Caco-2 (cell line): ENCODE measurements at regions not wholly inside any gene's neighbourhood (a gene's known extent, or its start where the extent isn't known, plus 50 kb on each side); places are given as distances from the start of the nearest gene placed in this dataset.

Source experiments
- BruUV-seq: library from RNA; stranded (reverse); fragments of 400-500 nt; replicated peaks from 2 replicates; lab custom pipeline; 2021; lab: Mats Ljungman, UMichigan
- CTCF ChIA-PET: fragments of 300-600 bp; sonication (Branson Sonifier 250); formaldehyde crosslinking; loops from one replicate; lab custom pipeline; 2022; ENCODE audit warnings: antibody characterized with exemption; lab: Charles Lee
- POLR2A ChIA-PET: fragments of 300-600 bp; sonication (Branson Sonifier 250); formaldehyde crosslinking; loops from one replicate; lab custom pipeline; 2022; ENCODE audit warnings: antibody characterized with exemption; lab: Charles Lee
- DNase-seq, 2 experiments: peaks; one replicate each; pipeline versions ENCODE4 v3.0.0 to v3.0.0-alpha.2; 2020 to 2022
- H3K27me3 ChIP-seq: replicated peaks from 2 replicates; pipeline ENCODE4 v1.6.0; 2011; ENCODE audit warnings: low read length; ENCODE audit not compliant: control insufficient read depth, insufficient read depth
- H3K36me3 ChIP-seq: 2 replicates; pipeline ENCODE4 v1.5.1; 2011; ENCODE audit warnings: low read length; ENCODE audit not compliant: control insufficient read depth, insufficient read depth
- H3K4me1 ChIP-seq: fragments of 250-450 bp; sonication (Bioruptor Pico); 2 replicates; pipeline ENCODE4 v1.5.1; 2020; ENCODE audit warnings: mild to moderate bottlenecking
- H3K4me3 ChIP-seq: 2 replicates; pipeline ENCODE4 v1.5.1; 2011; ENCODE audit warnings: low read depth, mild to moderate bottlenecking, control low read depth, low read length
- H3K9me3 ChIP-seq: fragments of 250-450 bp; sonication (Bioruptor Pico); 2 replicates; pipeline ENCODE4 v1.5.1; 2020; ENCODE audit warnings: mild to moderate bottlenecking, moderate library complexity
- H3K27ac Mint-ChIP-seq: one replicate; pipeline ENCODE4 v1.8.0; 2022; ENCODE audit warnings: mixed read lengths; ENCODE audit not compliant: unreplicated experiment
- H3K27me3 Mint-ChIP-seq: one replicate; pipeline ENCODE4 v1.8.0; 2022; ENCODE audit warnings: mixed read lengths; ENCODE audit not compliant: insufficient read depth, unreplicated experiment
- H3K36me3 Mint-ChIP-seq: one replicate; pipeline ENCODE4 v1.8.0; 2022; ENCODE audit warnings: mild to moderate bottlenecking, mixed read lengths; ENCODE audit not compliant: insufficient read depth, unreplicated experiment
- H3K4me1 Mint-ChIP-seq: one replicate; pipeline ENCODE4 v1.8.0; 2022; ENCODE audit warnings: low read depth, mixed read lengths; ENCODE audit not compliant: unreplicated experiment
- H3K4me3 Mint-ChIP-seq: one replicate; pipeline ENCODE4 v1.8.0; 2022; ENCODE audit warnings: mild to moderate bottlenecking, moderate library complexity, mixed read lengths; ENCODE audit not compliant: unreplicated experiment
- H3K9me3 Mint-ChIP-seq: one replicate; pipeline ENCODE4 v1.8.0; 2022; ENCODE audit warnings: mixed read lengths; ENCODE audit not compliant: unreplicated experiment
- CTCF ChIP-seq, 2 experiments: fragments of 200-600 bp in 1 of 2; IDR thresholded peaks; 1 replicate in 1 of 2; 2 replicates in 1 of 2; pipeline versions ENCODE4 v1.5.1 to v1.8.0; 2011 to 2022; ENCODE audit warnings: antibody characterized with exemption in 1 of 2, control low read depth in 1 of 2, inconsistent platforms in 1 of 2, low read depth in 1 of 2, low read length in 1 of 2, mild to moderate bottlenecking in 1 of 2, moderate library complexity in 1 of 2; ENCODE audit not compliant: insufficient read depth in 1 of 2, severe bottlenecking in 1 of 2, unreplicated experiment in 1 of 2
- intact Hi-C: fragments of 100-400 bp; cut with micrococcal nuclease; formaldehyde crosslinking; loops from one replicate; pipeline ENCODE4 v1.10.0; 2022; ENCODE audit not compliant: unreplicated experiment

- H3K4me3 ChIP-seq, result no peak overlapping the region
- Mint-ChIP-seq H3K4me1 (no peaks in the 10 kb centered on the region), H3K27me3 (peaks cover 13% of the 10 kb centered on the region), H3K36me3 (no peaks in the 10 kb centered on the region), H3K4me3 (no peak overlapping the region), H3K9me3 (peaks cover 9% of the 10 kb centered on the region), H3K27ac (no peak overlapping the region)
- no TSS peak for BruUV-seq
- no peaks in the 10 kb centered on the region for H3K36me3 ChIP-seq
- no peak for TF ChIP-seq CTCF (IDR thresholded peaks at IDR 0.05; ENCODE audit: insufficient read depth in 1 of 2, low read depth in 1 of 2, low read length in 1 of 2, severe bottlenecking in 1 of 2, unreplicated experiment in 1 of 2)
- DNase-seq, result no peak
- CTCF ChIA-PET, result no interaction called here
- POLR2A ChIA-PET, result no interaction called here
- H3K9me3 ChIP-seq, result peaks cover 6% of the 10 kb centered on the region; the same call in 1 of the 2 replicates
- no peaks in the 10 kb centered on the region for H3K4me1 ChIP-seq
- intact Hi-C loops, result no loop called here
- no peaks in the 10 kb centered on the region for H3K27me3 ChIP-seq
These were observed 124.1 kb upstream of the SFSWAP start for GRCh38 chr12:131586761-131587160.

- no peaks in the 10 kb centered on the region for H3K4me1 Mint-ChIP-seq
- H3K36me3 Mint-ChIP-seq, result no peaks in the 10 kb centered on the region
- TF ChIP-seq CTCF (IDR thresholded peaks at IDR 0.05; ENCODE audit: insufficient read depth in 1 of 2, low read depth in 1 of 2, low read length in 1 of 2, severe bottlenecking in 1 of 2, unreplicated experiment in 1 of 2), result no peak
- Histone ChIP-seq H3K9me3 (peaks cover 6% of the 10 kb centered on the region; the same call in 1 of the 2 replicates), H3K4me1 (no peaks in the 10 kb centered on the region), H3K4me3 (no peak overlapping the region), H3K27me3 (no peaks in the 10 kb centered on the region), H3K36me3 (no peaks in the 10 kb centered on the region)
- no peak overlapping the region for H3K4me3 Mint-ChIP-seq
- H3K27ac Mint-ChIP-seq, result no peak overlapping the region
- intact Hi-C loops, result no loop called here
- ChIA-PET CTCF (no interaction called here), POLR2A (no interaction called here)
- H3K9me3 Mint-ChIP-seq, result peaks cover 1% of the 10 kb centered on the region
- H3K27me3 Mint-ChIP-seq, result peaks cover 13% of the 10 kb centered on the region
- no peak for DNase-seq
- no TSS peak for BruUV-seq
These were observed 123.3 kb upstream of the SFSWAP start for GRCh38 chr12:131587565-131587964.

GRCh38 chr12:131589221-131589897 is 121.5 kb upstream of the SFSWAP start:
- Histone ChIP-seq H3K27me3 (no peaks in the 10 kb centered on the region), H3K36me3 (no peaks in the 10 kb centered on the region), H3K4me1 (no peaks in the 10 kb centered on the region), H3K4me3 (no peak overlapping the region), H3K9me3 (peaks cover 6% of the 10 kb centered on the region; the same call in 1 of the 2 replicates)
- no peaks in the 10 kb centered on the region for H3K4me1 Mint-ChIP-seq
- CTCF ChIA-PET, result no interaction called here
- no peak overlapping the region for H3K4me3 Mint-ChIP-seq
- DNase-seq, result no peak
- H3K36me3 Mint-ChIP-seq, result no peaks in the 10 kb centered on the region
- H3K9me3 Mint-ChIP-seq, result no peaks in the 10 kb centered on the region
- POLR2A ChIA-PET, result no interaction called here
- no peak overlapping the region for H3K27ac Mint-ChIP-seq
- BruUV-seq, result no TSS peak
- no peak for TF ChIP-seq CTCF (IDR thresholded peaks at IDR 0.05; ENCODE audit: insufficient read depth in 1 of 2, low read depth in 1 of 2, low read length in 1 of 2, severe bottlenecking in 1 of 2, unreplicated experiment in 1 of 2)
- H3K27me3 Mint-ChIP-seq, result peaks cover 5% of the 10 kb centered on the region
- intact Hi-C loops, result no loop called here
